GM13976 (cell line): ENCODE measurements at regions not wholly inside any gene's neighbourhood (a gene's known extent, or its start where the extent isn't known, plus 50 kb on each side); places are given as distances from the start of the nearest gene placed in this dataset.

Source experiments
- DNase-seq: peaks from one replicate; pipeline ENCODE4 v3.0.0; 2012; ENCODE audit warnings: low spot score
- CTCF ChIP-seq: IDR thresholded peaks from 2 replicates; pipeline ENCODE4 v1.5.1; 2012; ENCODE audit warnings: borderline replicate concordance, mild to moderate bottlenecking; ENCODE audit not compliant: insufficient read depth; ENCODE audit errors: extremely low read depth, missing control alignments, control extremely low read depth
- in situ Hi-C: fragments of 300-500 bp; cut with MboI; formaldehyde crosslinking; loops from one replicate; pipeline ENCODE4 v1.12.0; 2022; ENCODE audit warnings: low sequenced_read_pairs, mixed read lengths, inconsistent platforms; ENCODE audit not compliant: unreplicated experiment

- DNase-seq = peak; percentile 88
- in situ Hi-C loops = no loop called here
These were observed 66.9 kb upstream of the DNAH5 start for GRCh38 chr5:14011089-14012020.

GRCh38 chr5:14009575-14009974 lies 65.1 kb upstream of the DNAH5 start:
- no peak for TF ChIP-seq CTCF
- DNase-seq = no peak
- in situ Hi-C loops = no loop called here

More at GRCh38 chr5:14011089-14012020, 66.9 kb upstream of the DNAH5 start:
- TF ChIP-seq CTCF = no peak

- DNase-seq = no peak
- in situ Hi-C loops = no loop called here
- no peak for TF ChIP-seq CTCF
These were observed 64.4 kb upstream of the DNAH5 start for GRCh38 chr5:14008819-14009311.

GRCh38 chr5:14006823-14007520 lies 62.5 kb upstream of the DNAH5 start:
- in situ Hi-C loops = no loop called here
- no peak for TF ChIP-seq CTCF
- DNase-seq = no peak

GRCh38 chr5:14004598-14005394 lies 60.3 kb upstream of the DNAH5 start:
- no peak for DNase-seq
- in situ Hi-C loops = no loop called here
- no peak for TF ChIP-seq CTCF

- in situ Hi-C loops = no loop called here
- no peak for DNase-seq
- no peak for TF ChIP-seq CTCF
These were observed 59.4 kb upstream of the DNAH5 start for GRCh38 chr5:14003936-14004335.
